ENCODE measurements at regions not wholly inside any gene's neighbourhood (a gene's known extent, or its start where the extent isn't known, plus 50 kb on each side); places are given as distances from the start of the nearest gene placed in this dataset.

DNA sequence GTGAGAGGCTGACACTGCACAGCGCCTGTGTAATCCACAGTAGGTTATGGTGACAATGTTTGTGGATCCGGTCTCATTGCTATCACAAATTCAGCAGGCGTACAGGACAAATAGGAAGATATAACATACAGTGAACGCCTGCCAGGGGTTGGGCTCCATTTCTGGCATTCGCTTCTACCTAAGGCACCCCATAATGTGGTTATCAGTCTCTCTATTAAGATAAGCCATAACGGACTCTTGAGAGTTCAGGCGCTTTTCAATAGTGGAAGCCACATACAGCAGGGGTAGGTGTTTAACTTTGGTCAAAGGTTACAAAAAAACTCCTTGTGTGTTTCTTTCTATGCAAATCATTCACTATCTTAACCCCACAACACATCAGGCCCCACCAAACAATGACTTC lies 72.8 kb downstream of the SIPA1L2 start:
- TF ChIP-seq GATA2 (IDR thresholded peaks at IDR 0.05; ENCODE audit: low read depth, low read length) (no peak; the same call in 1 of the 2 replicates), GATA3 (IDR thresholded peaks at IDR 0.05; ENCODE audit: low read depth, low read length) (no peak)

Data from SH-SY5Y (cell line).